DMS53 treated with DMSO at 0.1 percent for 48 hours (cell line): ENCODE measurements at regions not wholly inside any gene's neighbourhood (a gene's known extent, or its start where the extent isn't known, plus 50 kb on each side); places are given as distances from the start of the nearest gene placed in this dataset.

ENCODE experiments used
- DNase-seq: peaks from one replicate; lab custom pipeline; 2025; ENCODE audit not compliant: unreplicated experiment; lab: John Stamatoyannopoulos, UW

DNA sequence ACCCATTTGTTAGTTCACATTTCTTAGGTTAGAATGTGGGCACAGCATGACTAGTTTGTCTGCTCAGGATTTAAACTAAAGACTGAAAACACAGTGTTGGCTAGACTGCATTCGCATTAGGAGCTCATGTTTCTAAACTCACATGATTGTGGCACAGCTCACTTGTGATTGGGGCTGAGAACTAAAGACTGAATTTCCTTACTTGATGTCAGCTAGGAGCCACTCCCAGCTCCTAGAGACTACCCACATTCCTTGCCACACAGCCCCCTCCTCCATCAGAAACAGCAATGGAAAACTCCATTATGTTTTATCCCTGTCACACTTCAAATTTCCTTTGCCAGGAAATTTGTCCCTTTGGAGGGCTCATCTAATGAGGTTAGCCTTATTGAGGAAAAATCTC, 170.2 kb upstream of the NUDT6 start:
- no peak for DNase-seq

DNA sequence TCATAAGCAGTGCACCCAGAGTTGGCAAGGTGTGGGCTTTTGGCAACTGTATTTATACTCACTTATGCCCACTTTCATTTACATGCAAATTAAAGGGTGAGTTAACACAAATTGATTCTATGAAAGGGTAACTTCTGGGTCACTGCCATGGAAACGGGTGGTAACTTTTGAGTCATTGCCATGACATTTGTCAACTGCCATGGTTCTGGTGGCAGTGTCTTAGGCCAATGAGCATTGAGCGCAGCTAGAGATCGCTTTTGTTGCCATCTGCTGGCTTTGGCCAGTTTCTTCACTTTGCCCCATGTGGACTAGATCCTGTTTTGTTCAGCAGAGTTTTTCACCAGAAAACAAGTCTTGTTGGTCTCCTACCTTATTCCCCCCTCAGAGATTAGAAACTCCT, 170.8 kb upstream of the NUDT6 start:
- DNase-seq: no peak

DNA sequence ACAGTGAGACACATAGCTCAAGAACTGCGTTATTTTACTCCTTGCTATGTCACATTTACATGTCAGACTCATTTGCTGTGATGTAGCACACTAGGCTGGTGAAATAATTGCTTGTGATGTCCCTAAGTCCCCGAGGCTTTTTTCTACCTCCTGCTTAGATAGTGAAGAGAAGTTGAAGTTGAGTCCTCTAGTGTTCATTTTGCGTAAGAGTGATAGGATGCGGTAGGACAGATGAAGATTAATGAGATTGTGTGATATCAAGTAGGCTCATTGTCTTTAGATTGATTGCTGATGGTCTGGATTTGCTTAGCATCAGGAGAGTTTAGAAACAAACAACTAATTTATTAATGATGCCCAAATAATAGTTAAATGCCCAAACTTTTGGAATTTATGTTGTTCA, 173.6 kb upstream of the NUDT6 start:
- DNase-seq: no peak

DNA sequence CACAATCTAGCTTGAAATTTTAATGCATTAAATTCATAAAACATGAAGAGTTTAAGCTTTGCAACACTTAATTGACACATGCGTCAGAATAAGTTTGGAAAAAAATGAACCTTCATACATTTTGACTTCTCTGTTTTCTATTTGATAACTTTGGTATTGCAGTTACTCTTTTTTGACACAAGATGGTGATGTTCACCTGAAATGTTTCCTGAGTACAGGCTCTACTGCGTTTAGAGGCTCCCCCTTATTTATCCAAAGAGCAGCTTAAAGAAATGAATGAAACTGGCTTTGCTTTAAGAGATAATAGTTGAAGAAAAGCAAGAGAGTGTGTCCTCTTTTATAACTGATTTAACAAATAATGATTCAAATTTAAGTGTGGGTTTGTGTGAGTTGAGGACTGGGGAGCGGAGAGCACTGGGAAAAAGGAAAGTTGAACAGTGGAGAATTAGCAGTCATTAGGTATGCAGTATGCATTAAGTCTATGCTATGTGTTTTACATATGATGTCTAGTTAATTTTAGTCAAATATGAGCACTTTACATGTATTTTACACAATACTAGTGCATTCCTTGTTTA, 180.6 kb upstream of the NUDT6 start:
- peak; percentile 23 for DNase-seq

DNA sequence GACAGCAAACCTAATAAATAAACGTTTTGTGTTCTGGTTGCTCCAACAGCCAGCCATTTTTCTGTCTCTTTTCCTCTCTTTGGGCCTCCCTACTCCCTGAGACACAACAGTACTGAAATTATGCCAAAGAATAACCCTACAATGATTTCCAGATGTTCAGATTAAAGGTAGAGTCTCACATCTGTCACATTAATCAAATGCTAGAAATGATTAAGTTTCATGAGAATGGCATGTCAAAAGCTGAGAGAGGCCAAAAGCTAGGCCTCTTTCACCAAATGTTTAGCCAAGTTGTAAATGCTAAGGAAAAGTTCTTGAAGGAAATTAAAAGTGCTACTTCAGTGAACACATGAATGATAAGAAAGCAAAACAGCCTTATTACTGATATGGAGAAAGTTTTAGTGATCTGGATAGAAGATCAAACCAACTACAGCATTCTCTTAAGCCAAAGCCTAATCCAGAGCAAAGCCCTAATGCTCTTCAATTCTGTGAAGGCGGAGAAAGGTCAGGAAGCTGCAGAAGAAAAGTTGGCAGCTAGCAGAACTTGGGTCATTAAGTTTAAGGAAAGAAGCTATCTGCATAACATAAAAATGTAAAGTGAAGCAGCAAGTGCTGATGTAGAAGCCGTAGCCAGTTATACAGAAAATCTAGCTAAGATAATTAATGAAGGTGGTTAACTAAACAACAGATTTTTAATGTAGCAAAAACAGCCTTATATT, 182.1 kb upstream of the NUDT6 start:
- no peak for DNase-seq

DNA sequence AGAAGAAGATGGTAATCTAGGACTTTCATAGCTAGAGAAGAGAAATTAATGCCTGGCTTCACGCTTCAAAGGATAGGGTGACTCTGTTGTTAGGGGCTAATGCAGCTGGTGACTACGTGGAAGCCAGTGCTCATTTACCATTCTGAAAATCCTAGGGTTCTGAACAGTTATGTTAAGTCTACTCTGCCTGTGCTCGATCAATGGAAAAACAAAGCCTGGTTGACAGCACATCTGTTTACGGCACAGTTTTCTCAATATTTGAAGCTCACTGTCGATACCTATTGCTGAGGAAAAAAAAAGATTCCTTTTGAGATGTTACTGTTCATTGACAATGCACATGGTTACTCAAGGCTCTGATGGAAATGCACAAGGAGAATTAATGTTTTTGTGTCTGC, 182.6 kb upstream of the NUDT6 start:
- DNase-seq: no peak

DNA sequence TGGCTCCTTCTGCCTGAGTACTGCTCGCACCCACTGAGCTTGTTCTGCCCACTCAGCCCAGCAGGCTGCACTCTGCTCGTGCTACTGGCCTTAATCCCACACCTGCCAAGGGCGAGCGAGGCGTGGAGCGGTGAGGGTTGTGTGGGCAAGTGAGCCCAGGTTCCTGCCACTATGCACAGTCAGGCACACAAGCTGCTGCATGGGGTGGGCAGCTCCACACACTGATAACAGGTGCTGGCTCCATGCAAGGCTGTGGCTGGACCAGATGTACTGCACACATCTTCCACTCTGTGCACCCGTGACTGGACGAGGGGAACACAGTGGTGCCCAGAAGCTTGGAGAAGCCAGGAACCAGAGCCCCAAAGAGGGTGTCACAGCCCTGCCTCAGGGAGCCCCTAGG, 184.3 kb upstream of the NUDT6 start:
- DNase-seq: no peak

DNA sequence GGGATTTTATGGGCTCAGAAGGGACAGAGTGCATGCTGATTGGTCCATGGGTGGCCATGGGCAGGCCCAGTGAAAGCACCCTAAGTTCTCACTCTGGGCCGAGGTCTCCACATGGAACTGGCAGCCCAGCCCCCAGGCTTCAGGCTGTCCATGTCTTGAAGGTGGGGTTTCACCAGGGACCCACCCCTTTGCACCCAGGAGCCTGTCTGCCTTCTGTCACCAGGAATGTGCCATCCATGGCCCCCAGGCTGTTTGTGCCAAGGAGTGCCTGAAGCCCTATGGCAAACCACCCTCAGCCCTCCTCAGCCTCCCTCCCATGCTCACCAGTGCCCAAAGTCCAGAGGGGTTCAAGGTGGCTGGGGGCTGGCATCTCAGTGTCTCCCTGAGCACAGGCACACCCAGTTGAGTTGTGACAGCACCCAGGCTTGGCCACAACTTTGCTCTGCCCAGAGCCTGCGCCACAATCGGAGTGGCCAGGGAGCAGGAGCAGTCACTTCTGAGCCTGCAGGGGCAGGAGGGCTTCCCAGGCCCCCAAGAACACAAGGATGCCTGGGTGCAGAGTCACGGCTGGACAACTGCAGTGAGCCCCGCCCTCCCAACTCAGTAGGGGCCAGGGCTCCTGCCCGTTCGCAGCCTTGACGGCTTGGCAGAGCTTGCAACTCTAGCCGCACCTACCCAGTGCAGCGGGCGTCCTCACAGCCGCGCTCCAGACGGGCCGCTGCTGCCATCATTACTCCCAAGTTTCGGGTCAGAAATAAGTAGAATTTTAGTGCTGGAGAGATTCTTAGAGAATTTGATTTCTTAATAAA, 185.3 kb upstream of the NUDT6 start:
- no peak for DNase-seq

DNA sequence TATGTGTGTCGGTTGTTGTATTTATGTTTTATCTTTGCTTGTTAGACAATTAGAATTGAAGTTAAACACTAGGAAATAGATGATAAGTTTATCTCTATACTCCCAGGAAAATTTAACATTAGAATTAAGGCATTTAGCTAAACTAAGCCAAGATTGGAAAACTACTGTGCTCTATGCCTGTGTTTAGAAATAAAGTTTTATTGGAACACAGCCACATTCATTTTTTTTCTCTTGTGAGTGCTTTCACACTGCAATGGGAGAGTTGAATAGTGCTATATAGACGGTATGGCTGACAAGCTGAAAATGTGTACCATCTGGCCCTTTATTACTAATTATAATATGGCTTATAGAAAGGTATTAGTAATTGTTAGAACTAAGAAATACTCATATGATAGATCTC, 186.7 kb upstream of the NUDT6 start:
- no peak for DNase-seq

DNA sequence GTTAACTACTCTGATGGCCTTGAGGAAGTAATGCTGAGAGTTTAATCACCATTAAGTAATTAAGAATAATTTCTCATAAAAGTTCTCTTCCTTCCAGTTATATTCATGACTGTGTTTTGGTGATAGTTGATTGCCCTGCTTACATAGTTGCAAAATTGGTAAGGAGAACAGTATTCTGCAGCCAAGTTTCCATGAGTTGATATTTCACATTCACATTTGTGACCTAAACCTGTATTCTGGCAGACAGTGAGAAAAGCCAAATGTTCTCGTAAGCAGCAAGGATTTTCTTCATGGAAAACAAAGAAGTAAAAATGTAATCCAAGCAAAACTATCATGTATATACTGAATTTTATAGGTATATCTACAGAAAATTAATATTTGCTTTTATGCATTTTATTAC, 187.8 kb upstream of the NUDT6 start:
- DNase-seq: no peak

DNA sequence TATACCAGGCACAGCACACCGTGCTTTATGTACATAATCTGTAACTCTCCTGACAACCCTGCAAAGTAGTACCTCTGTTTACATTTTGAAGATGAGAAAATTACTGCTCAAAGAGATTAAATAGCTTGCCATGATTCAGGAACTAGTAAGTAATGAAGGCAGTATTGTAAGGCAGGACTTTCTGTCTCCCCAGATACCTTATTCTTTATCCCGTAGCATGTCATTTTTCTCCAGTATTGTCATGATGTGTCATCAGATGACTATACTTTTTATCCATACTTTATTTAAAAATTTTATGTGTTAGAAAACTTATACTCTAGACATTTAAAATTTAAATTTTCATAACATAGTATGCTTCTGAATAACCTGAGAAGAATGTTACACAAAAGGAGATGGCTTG, 188.3 kb upstream of the NUDT6 start:
- no peak for DNase-seq

DNA sequence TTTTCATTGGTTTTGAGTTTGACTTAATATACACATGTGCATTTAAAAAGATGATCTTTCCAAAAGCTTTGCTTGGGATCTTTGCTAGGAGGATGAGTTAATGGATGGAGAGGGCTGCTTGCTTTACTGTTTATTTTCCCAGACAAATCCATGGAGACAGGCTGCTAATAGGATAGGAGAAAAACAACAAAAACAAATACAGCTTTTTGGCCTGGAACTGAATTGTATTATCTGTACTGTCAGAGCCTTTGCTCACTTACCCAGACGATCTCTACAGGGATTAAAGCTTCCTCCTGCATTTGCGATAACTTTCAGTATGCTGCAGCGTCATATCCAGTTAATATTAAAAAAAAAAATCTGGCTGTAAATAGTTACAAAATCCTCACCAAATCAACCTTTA, 190.8 kb upstream of the NUDT6 start:
- DNase-seq: no peak

DNA sequence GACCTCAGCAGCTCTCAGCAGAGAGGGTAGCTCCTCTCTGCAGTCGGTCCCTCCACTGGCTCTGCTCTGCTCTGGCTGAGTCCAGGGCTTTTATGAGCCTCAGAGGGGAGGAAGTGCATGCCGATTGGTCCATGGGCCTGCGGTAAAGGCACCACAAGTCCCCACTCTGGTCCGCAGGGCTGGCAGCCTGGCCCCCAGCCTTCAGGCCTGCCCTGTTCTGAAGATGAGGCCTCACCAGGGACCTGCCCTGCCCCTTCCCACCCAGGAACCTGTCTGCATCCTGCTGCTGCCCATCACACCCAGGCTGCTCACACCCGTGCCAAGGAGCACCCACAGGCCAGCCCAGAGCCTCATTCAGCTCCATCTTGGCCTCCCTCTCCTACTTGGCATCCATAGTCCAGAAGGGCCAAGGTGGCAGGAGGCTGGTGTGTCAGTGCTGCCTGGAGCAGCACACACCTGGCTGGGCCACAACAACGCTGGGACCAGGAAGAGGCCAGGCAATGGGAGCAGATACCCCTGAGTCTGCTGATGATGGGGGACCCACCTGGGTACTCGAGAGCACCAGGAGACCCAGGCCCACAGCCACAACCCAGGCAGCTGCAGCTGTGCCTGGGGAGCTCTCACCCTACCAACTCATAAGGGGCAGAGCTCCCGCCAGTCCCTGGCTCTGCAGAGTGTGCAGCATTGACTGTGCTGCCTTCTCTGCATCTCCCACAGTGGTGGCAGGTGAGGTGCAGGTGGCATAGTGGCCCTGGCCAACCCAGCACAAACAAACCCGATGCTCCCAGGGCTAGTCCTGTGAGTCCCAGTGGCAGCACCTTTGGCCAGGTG, 191.9 kb upstream of the NUDT6 start:
- no peak for DNase-seq

DNA sequence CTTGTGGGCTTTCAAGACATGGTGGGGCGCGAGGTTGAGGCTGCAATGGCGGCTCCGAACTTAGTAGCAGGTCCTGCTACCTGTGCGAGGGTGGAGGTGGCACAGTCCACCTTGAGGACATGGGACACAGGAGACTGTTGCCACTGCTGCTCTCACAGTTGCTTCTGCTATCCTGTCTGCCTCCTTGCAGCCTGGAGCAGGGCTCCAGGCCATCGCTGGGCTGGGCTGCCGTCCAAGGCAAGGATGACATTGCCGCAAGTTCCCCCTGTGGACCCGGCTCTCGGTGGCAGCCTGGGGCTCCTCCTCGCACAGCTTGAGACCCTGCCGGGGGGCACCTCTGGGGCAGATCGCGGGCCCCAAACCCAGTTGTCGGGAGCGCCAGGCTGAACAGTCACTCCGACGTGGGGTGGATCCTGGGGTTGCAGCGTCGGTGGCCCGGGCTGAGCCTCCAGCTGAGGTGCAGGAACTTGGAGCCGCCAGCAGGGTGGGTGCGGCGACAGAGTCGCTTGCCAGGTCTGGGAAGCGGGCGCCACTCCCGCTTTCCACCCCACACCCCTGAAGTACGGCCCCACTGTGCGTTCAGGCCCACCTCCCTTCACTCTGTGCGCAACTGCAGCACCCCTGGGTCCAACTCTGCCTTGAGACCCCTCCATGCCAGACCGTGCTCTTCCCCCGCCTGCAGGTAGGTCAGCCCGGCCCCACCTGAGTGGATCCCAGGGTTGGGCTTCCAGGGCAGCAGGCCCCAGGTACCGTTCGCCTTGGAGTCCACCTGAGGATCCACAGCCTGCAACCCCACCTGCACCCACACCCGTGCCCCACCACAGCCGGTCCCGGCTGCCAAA, 192.7 kb upstream of the NUDT6 start:
- no peak for DNase-seq

DNA sequence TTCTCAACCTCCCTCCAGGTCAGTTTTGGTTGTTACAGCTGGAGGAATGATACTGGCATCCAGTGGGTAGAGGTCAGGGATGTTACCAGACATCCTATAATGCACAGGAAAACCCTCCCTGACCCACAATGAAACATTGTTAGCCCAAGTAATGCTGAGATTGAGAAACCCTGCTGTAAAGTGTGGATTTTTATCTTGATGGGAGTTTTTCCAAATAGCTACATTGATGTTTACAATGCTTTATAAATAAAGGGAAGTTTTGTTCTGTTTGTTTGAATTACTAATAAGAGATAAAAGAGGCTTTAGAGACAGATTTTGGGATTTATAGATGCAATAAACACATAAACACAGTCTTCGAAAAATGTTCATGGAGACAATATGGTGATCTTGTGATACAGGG, 194.0 kb upstream of the NUDT6 start:
- DNase-seq: no peak

DNA sequence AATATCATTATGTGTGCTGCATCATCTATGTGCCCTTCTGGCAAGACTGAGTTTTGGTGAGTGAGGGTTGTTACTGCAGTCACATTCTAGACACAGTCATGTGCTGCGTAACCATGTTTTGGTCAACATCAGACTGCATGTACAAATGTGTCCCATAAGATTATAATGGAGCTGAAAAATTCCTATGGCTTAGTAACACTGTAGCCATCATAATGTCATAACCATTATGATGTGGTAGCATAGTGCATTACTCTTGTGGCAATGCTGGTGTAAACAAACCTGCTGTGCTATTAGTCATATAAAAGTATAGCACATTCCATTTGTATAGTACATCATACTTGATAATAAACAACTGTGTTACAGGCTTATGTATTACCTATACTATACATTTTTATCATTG, 198.1 kb upstream of the NUDT6 start:
- no peak for DNase-seq

DNA sequence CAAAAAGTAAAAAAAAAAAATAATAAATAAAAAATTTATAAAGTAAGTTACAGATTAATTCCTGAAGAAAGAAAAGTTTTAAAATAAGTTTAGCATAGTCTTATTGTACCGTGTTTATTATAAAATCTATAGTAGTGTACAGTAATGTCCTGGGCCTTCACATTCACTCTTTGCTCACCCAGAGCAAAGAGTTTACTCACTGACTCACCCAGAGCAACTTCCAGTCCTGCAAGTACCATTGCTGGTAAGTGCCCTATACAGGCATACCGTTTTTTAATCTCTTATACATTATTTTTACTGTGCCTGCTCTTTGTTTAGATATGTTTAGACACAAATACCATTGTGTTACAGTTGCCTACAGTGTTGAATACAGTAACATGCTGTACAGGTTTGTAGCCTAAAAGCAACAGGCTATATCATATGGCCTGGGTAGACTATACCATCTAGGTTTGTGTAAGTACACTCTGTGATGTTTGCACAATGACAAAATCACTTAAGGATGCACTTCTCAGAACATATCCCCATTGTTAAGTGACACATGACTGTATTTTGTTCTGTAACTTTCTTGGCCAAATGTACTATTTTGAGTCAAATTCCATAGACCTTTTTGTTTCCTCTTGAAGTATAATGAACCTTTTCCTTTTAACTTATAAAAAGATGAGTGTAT, 199.0 kb upstream of the NUDT6 start:
- DNase-seq: peak; percentile 70

DNA sequence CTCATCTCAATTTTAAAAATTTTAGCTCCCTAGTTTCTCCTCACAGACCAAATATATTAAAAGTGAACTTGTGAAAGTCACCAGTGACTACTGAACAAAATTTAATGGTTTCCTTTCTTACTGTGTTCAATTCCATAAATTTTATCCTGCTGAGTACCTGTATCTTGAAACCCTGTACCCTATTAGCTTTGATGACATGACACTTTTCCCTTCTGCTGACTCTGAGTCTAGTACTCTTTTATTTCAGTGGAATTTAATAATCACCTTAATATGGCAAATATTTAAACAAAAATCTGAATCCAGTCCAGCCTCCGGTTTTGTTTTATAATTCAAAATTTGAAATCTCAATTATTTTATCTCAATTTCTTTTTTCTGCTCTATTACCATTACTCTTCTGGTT, 203.1 kb upstream of the NUDT6 start:
- no peak for DNase-seq

DNA sequence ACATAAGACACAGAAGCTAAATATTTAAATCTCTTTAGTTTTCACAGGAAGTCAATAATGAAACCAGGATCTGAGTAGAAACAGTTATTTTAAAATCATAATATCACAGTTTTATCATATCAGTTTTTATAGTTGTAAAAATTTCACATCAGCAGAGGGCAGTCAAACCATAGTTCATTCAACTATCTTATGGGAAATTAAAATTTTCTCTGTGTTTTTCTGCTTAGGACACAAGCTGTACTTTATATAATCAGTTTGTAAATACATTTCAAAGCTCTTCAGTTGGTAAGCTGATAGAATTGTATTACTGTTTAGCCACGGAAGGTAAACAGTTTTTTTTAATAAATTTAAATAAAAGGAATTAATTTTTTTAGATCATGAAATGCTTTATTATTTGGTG, 204.8 kb upstream of the NUDT6 start:
- DNase-seq: no peak

DNA sequence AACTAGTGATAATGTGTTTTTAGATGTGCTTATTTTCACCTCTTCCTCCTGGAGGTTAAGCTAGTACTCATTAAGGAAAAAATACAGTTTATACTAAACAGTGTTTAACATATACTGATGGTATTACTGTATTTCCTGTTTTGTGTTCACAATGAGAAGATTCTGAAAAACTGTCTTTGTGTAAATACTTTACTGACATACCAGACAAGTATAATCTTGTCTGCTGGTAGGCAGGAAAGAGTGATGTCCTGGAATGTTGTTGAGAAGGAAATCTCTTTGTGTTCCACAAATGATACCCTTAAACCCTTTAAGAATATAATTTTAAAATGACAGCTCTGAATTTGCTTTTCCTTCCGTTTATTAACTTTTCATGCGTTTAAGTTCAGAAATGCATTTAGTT, 205.5 kb upstream of the NUDT6 start:
- DNase-seq: no peak
